HEK293T (cell line): ENCODE measurements at regions not wholly inside any gene's neighbourhood (a gene's known extent, or its start where the extent isn't known, plus 50 kb on each side); places are given as distances from the start of the nearest gene placed in this dataset.

Source experiments
- ARNT ChIP-seq: fragments of 450-650 bp; IDR thresholded peaks from 2 replicates; pipeline ENCODE4 v1.6.1; 2017; ENCODE audit warnings: mild to moderate bottlenecking
- CTBP1 ChIP-seq: fragments of 450-650 bp; IDR thresholded peaks from 2 replicates; pipeline ENCODE4 v1.6.1; 2016; ENCODE audit warnings: borderline replicate concordance
- ELF4 ChIP-seq: fragments of 450-650 bp; IDR thresholded peaks from 2 replicates; pipeline ENCODE4 v1.6.1; 2017; ENCODE audit warnings: antibody characterized with exemption
- FOXA1 ChIP-seq: fragments of 450-650 bp; IDR thresholded peaks from 2 replicates; pipeline ENCODE4 v1.6.1; 2016; ENCODE audit warnings: mild to moderate bottlenecking
- FOXK2 ChIP-seq: fragments of 450-650 bp; IDR thresholded peaks from 2 replicates; pipeline ENCODE4 v1.6.1; 2016; ENCODE audit warnings: mild to moderate bottlenecking
- FOXM1 ChIP-seq: fragments of 450-650 bp; IDR thresholded peaks from 2 replicates; pipeline ENCODE4 v1.6.1; 2017; ENCODE audit warnings: mild to moderate bottlenecking, borderline replicate concordance
- L3MBTL2 ChIP-seq: fragments of 450-650 bp; conservative IDR thresholded peaks from 2 replicates; pipeline ENCODE4 v1.6.1; 2016; ENCODE audit warnings: mild to moderate bottlenecking
- LEF1 ChIP-seq: fragments of 450-650 bp; IDR thresholded peaks from 2 replicates; pipeline ENCODE4 v1.6.1; 2017; ENCODE audit warnings: mild to moderate bottlenecking, borderline replicate concordance
- NFRKB ChIP-seq: fragments of 450-650 bp; IDR thresholded peaks from 2 replicates; pipeline ENCODE4 v1.6.1; 2016; ENCODE audit warnings: mild to moderate bottlenecking, moderate library complexity
- PKNOX1 ChIP-seq: fragments of 450-650 bp; IDR thresholded peaks from 2 replicates; pipeline ENCODE4 v1.6.1; 2016
- SP1 ChIP-seq: fragments of 450-650 bp; IDR thresholded peaks from 2 replicates; pipeline ENCODE4 v1.6.1; 2017
- TARDBP ChIP-seq: fragments of 450-650 bp; IDR thresholded peaks from 2 replicates; pipeline ENCODE4 v1.6.1; 2016
- ZNF384 ChIP-seq: fragments of 450-650 bp; IDR thresholded peaks from 2 replicates; pipeline ENCODE4 v1.6.1; 2016

- TF ChIP-seq ZNF384 (no peak), ARNT (no peak), FOXK2 (no peak), FOXM1 (no peak), TARDBP (no peak), NFRKB (no peak), FOXA1 (no peak), PKNOX1 (no peak), CTBP1 (no peak), SP1 (no peak), LEF1 (no peak), ELF4 (no peak), L3MBTL2 (no peak)
Measured at GRCh38 chr2:144751142-144751905, 231.4 kb upstream of the ZEB2 start.
